Thyroid gland (tissue), 4 donors: ENCODE measurements at regions not wholly inside any gene's neighbourhood (a gene's known extent, or its start where the extent isn't known, plus 50 kb on each side); places are given as distances from the start of the nearest gene placed in this dataset.

Experiments used
- DNase-seq, 2 donors: peaks; one replicate each; pipeline ENCODE4 v3.0.0-alpha.2; 2019
- H3K27ac ChIP-seq, 3 donors: fragments of 200-600 bp; sonication (generic); 1 replicate in 2 of 3; 2 replicates in 1 of 3; pipeline ENCODE4 v1.5.1; 2016 to 2019; ENCODE audit warnings: mild to moderate bottlenecking in 1 of 3, moderate library complexity in 1 of 3
- H3K27me3 ChIP-seq: fragments of 200-600 bp; sonication (generic); one replicate; pipeline ENCODE4 v1.5.1; 2019
- H3K36me3 ChIP-seq, 2 donors: fragments of 200-600 bp; sonication (generic); one replicate each; pipeline ENCODE4 v1.5.1; 2016 to 2019
- H3K4me1 ChIP-seq, 2 donors: fragments of 200-600 bp; sonication (generic); one replicate each; pipeline ENCODE4 v1.5.1; 2017 to 2019
- H3K4me3 ChIP-seq, 3 donors: fragments of 200-600 bp; sonication (generic); replicated peaks in 1 of 3; 1 replicate in 2 of 3; 2 replicates in 1 of 3; pipeline ENCODE4 v1.5.1; 2016; ENCODE audit warnings: mild to moderate bottlenecking in 1 of 3
- H3K9me3 ChIP-seq: fragments of 200-600 bp; sonication (generic); one replicate; pipeline ENCODE4 v1.5.1; 2017
- POLR2A ChIP-seq, 2 donors: fragments of 450-650 bp; IDR thresholded peaks; one replicate each; pipeline ENCODE4 v1.6.1; 2017; ENCODE audit warnings: antibody characterized with exemption in 2 of 2, mild to moderate bottlenecking in 2 of 2, moderate library complexity in 1 of 2
- WGBS, 2 donors: methylation state at CpG; one replicate each; pipeline ENCODE4 v1.1.5; 2017; 5-methylcytosine and 5-hydroxymethylcytosine counted together
- intact Hi-C: fragments of 100-400 bp; cut with DNase I; formaldehyde crosslinking; loops from one replicate; pipeline ENCODE4 v1.15.1; 2023
- TF ChIP-seq, protein P1 (sequence below), 6 experiments: fragments of 200-600 bp in 3 of 6; fragments of 450-650 bp in 3 of 6; sonication (generic) in 3 of 6; IDR thresholded peaks; one replicate each; pipeline ENCODE4 v1.5.1; 2016 to 2019; ENCODE audit warnings: antibody characterized with exemption in 6 of 6, mild to moderate bottlenecking in 2 of 6, inconsistent platforms in 1 of 6, moderate library complexity in 1 of 6

DNA sequence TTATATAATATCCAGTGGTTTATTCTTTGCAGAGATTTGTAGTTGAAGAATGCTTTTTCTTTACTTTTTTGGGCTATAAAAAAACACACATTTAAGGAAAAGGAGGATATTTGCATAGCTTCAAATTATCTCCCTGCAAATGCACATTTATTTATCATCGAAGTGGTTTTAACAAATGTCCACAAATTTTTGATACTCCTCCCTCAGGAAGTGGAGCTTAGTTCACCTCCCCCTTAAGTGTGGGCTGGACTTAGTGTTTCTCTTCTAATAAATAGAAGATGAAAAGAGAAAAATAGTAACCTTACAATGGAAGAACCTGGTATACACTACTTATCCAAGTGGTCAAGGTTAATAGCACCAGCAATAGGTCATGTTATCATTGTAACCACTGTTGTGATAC lies 537.6 kb downstream of the ARL4A start:
- no peaks in the 10 kb centered on the region for H3K9me3 ChIP-seq
- 69 to 92% methylated on average over 1 of the region's 1 CpG for WGBS, 2 donors
- no peak overlapping the region for H3K4me3 ChIP-seq
- TF ChIP-seq, protein P1, sequence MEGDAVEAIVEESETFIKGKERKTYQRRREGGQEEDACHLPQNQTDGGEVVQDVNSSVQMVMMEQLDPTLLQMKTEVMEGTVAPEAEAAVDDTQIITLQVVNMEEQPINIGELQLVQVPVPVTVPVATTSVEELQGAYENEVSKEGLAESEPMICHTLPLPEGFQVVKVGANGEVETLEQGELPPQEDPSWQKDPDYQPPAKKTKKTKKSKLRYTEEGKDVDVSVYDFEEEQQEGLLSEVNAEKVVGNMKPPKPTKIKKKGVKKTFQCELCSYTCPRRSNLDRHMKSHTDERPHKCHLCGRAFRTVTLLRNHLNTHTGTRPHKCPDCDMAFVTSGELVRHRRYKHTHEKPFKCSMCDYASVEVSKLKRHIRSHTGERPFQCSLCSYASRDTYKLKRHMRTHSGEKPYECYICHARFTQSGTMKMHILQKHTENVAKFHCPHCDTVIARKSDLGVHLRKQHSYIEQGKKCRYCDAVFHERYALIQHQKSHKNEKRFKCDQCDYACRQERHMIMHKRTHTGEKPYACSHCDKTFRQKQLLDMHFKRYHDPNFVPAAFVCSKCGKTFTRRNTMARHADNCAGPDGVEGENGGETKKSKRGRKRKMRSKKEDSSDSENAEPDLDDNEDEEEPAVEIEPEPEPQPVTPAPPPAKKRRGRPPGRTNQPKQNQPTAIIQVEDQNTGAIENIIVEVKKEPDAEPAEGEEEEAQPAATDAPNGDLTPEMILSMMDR (IDR thresholded peaks at IDR 0.05), result no peak
- TF ChIP-seq POLR2A (IDR thresholded peaks at IDR 0.05), result no peak
- no peak overlapping the region for H3K27ac ChIP-seq
- no peaks in the 10 kb centered on the region for H3K27me3 ChIP-seq
- no peaks in the 10 kb centered on the region for H3K36me3 ChIP-seq
- intact Hi-C loops, result no loop called here
- DNase-seq, result no peak
- H3K4me1 ChIP-seq, result no peaks in the 10 kb centered on the region

- WGBS, 2 donors, result 89 to 92% methylated on average over 4 of the region's 4 CpGs
- intact Hi-C loops, result no loop called here
- DNase-seq, result no peak
- no peaks in the 10 kb centered on the region for H3K4me1 ChIP-seq
- no peaks in the 10 kb centered on the region for H3K9me3 ChIP-seq
- TF ChIP-seq POLR2A (IDR thresholded peaks at IDR 0.05), result no peak
- TF ChIP-seq, protein P1 (IDR thresholded peaks at IDR 0.05), result no peak
- H3K4me3 ChIP-seq, result no peak overlapping the region
- H3K36me3 ChIP-seq, result no peaks in the 10 kb centered on the region
- H3K27ac ChIP-seq, result no peak overlapping the region
- H3K27me3 ChIP-seq, result no peaks in the 10 kb centered on the region
Observed at GRCh38 chr7:13226385-13226784, 539.0 kb downstream of the ARL4A start.

GRCh38 chr7:13231216-13231615 lies 543.8 kb downstream of the ARL4A start:
- no peak for TF ChIP-seq POLR2A (IDR thresholded peaks at IDR 0.05)
- TF ChIP-seq, protein P1 (IDR thresholded peaks at IDR 0.05), result no peak
- no peaks in the 10 kb centered on the region for H3K36me3 ChIP-seq
- H3K9me3 ChIP-seq, result no peaks in the 10 kb centered on the region
- DNase-seq, result no peak
- no peak overlapping the region for H3K27ac ChIP-seq
- H3K27me3 ChIP-seq, result no peaks in the 10 kb centered on the region
- 89 to 91% methylated on average over 4 of the region's 4 CpGs for WGBS, 2 donors
- intact Hi-C loops, result no loop called here
- no peak overlapping the region for H3K4me3 ChIP-seq
- no peaks in the 10 kb centered on the region for H3K4me1 ChIP-seq

- intact Hi-C loops, result no loop called here
- no peak overlapping the region for H3K4me3 ChIP-seq
- no peaks in the 10 kb centered on the region for H3K27me3 ChIP-seq
- H3K36me3 ChIP-seq, result no peaks in the 10 kb centered on the region
- H3K4me1 ChIP-seq, result no peaks in the 10 kb centered on the region
- no peak overlapping the region for H3K27ac ChIP-seq
- TF ChIP-seq POLR2A (IDR thresholded peaks at IDR 0.05), result no peak
- TF ChIP-seq, protein P1 (IDR thresholded peaks at IDR 0.05), result no peak
- no peaks in the 10 kb centered on the region for H3K9me3 ChIP-seq
- 73 to 82% methylated on average over 1 of the region's 1 CpG for WGBS, 2 donors
- no peak for DNase-seq
Observed at GRCh38 chr7:13235436-13235835, 548.0 kb downstream of the ARL4A start.

- Histone ChIP-seq H3K36me3 (no peaks in the 10 kb centered on the region), H3K9me3 (no peaks in the 10 kb centered on the region), H3K27ac (no peak overlapping the region), H3K27me3 (no peaks in the 10 kb centered on the region), H3K4me1 (no peaks in the 10 kb centered on the region), H3K4me3 (no peak overlapping the region)
- TF ChIP-seq, protein P1 (IDR thresholded peaks at IDR 0.05), result no peak
- TF ChIP-seq POLR2A (IDR thresholded peaks at IDR 0.05), result no peak
- DNase-seq, result no peak
- 48 to 79% methylated on average over 1 of the region's 1 CpG for WGBS, 2 donors
- intact Hi-C loops, result no loop called here
Observed at GRCh38 chr7:13236026-13236425, 548.6 kb downstream of the ARL4A start.
